ENCODE measurements at regions not wholly inside any gene's neighbourhood (a gene's known extent, or its start where the extent isn't known, plus 50 kb on each side); places are given as distances from the start of the nearest gene placed in this dataset.

GRCh38 chr3:144868506-144868905 lies 896.9 kb downstream of the DIPK2A start:
- no peak overlapping the region for H3K4me3 ChIP-seq (ENCODE audit: low read length)
- TF ChIP-seq, protein P1, sequence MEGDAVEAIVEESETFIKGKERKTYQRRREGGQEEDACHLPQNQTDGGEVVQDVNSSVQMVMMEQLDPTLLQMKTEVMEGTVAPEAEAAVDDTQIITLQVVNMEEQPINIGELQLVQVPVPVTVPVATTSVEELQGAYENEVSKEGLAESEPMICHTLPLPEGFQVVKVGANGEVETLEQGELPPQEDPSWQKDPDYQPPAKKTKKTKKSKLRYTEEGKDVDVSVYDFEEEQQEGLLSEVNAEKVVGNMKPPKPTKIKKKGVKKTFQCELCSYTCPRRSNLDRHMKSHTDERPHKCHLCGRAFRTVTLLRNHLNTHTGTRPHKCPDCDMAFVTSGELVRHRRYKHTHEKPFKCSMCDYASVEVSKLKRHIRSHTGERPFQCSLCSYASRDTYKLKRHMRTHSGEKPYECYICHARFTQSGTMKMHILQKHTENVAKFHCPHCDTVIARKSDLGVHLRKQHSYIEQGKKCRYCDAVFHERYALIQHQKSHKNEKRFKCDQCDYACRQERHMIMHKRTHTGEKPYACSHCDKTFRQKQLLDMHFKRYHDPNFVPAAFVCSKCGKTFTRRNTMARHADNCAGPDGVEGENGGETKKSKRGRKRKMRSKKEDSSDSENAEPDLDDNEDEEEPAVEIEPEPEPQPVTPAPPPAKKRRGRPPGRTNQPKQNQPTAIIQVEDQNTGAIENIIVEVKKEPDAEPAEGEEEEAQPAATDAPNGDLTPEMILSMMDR (conservative IDR thresholded peaks at IDR 0.05; ENCODE audit: low read length), result no peak
- peak; percentile 3 for DNase-seq (ENCODE audit: low read depth)

- no peak overlapping the region for H3K4me3 ChIP-seq (ENCODE audit: low read length)
- DNase-seq (ENCODE audit: low read depth), result no peak
- TF ChIP-seq, protein P1 (conservative IDR thresholded peaks at IDR 0.05; ENCODE audit: low read length), result no peak
Observed at GRCh38 chr3:144873066-144873465, 901.4 kb downstream of the DIPK2A start.

- no peak overlapping the region for H3K4me3 ChIP-seq (ENCODE audit: low read length)
- TF ChIP-seq, protein P1 (conservative IDR thresholded peaks at IDR 0.05; ENCODE audit: low read length), result no peak
- DNase-seq (ENCODE audit: low read depth), result peak; percentile 11
Observed at GRCh38 chr3:144875211-144875610, 903.6 kb downstream of the DIPK2A start.

DNA sequence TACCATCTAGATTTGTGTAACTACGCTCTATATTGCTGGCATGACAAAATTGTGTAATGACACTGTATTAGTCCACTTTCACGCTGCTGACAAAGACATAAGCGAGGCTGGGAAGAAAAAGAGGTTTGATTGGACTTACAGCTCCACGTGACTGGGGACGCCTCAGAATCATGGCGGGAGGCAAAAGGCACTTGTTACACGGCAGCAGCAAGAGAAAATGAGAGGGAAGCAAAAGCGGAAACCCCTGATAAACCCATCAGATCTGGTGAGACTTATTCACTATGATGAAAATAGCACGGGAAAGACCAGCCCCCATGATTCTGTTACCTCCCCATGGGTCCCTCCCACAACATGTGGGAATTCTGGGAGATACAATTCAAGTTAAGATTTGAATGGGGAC lies 905.7 kb downstream of the DIPK2A start:
- TF ChIP-seq, protein P1 (conservative IDR thresholded peaks at IDR 0.05; ENCODE audit: low read length), result no peak
- no peak overlapping the region for H3K4me3 ChIP-seq (ENCODE audit: low read length)
- DNase-seq (ENCODE audit: low read depth), result no peak

GRCh38 chr3:144879701-144880100 lies 908.1 kb downstream of the DIPK2A start:
- DNase-seq (ENCODE audit: low read depth), result no peak
- TF ChIP-seq, protein P1 (conservative IDR thresholded peaks at IDR 0.05; ENCODE audit: low read length), result no peak

GRCh38 chr3:144893980-144894379 lies 922.4 kb downstream of the DIPK2A start:
- no peak overlapping the region for H3K4me3 ChIP-seq (ENCODE audit: low read length)
- TF ChIP-seq, protein P1 (conservative IDR thresholded peaks at IDR 0.05; ENCODE audit: low read length), result no peak
- DNase-seq (ENCODE audit: low read depth), result no peak

More at GRCh38 chr3:144879701-144880100, 908.1 kb downstream of the DIPK2A start:
- H3K4me3 ChIP-seq (ENCODE audit: low read length), result no peak overlapping the region

DNA sequence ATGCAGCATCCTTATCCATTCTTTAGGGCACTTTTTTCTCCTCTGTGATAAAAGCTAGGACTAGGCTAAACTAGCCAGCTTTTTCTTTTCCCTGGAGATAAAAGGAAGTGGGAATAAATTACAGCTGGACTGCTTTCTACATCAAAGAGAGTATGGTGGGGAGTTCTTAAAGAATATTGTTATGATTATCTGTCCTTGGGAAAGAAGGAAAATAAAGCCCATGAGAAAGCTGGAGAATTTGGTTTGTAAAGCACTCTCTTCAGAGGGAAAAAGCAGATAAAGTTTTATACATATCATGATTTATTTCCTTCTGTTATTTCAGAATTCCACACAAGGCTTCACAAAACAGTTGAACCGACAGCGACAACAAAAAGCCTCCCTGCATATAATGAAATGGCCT lies 923.0 kb downstream of the DIPK2A start:
- TF ChIP-seq, protein P1 (conservative IDR thresholded peaks at IDR 0.05; ENCODE audit: low read length), result no peak
- H3K4me3 ChIP-seq (ENCODE audit: low read length), result no peak overlapping the region
- no peak for DNase-seq (ENCODE audit: low read depth)
